Natural killer cell (primary cell): ENCODE measurements at regions not wholly inside any gene's neighbourhood (a gene's known extent, or its start where the extent isn't known, plus 50 kb on each side); places are given as distances from the start of the nearest gene placed in this dataset.

ENCODE experiments used
- ATAC-seq, 3 donors: fragments of 150-1000 bp in 2 of 3; fragments of 200-7000 bp in 1 of 3; cut with Tn5 transposase; 1 replicate in 1 of 3; 2 replicates in 2 of 3; pipeline ENCODE4 v1.10.0; 2021; ENCODE audit warnings: mild to moderate bottlenecking in 2 of 3, moderate library complexity in 2 of 3
- DNase-seq, 2 donors: peaks; one replicate each; pipeline versions ENCODE4 v3.0.0 to v3.0.0-alpha.2; 2013 to 2021; ENCODE audit warnings: mixed read lengths in 1 of 2
- H3K27ac ChIP-seq: one replicate; pipeline ENCODE4 v1.5.1; 2013; ENCODE audit warnings: mild to moderate bottlenecking, low read length
- H3K27me3 ChIP-seq: one replicate; pipeline ENCODE4 v1.6.1; 2013; ENCODE audit warnings: low read length; ENCODE audit not compliant: control insufficient read depth, insufficient read depth
- H3K36me3 ChIP-seq: one replicate; pipeline ENCODE4 v1.6.1; 2013; ENCODE audit warnings: low read length; ENCODE audit not compliant: control insufficient read depth, insufficient read depth
- H3K4me1 ChIP-seq: one replicate; pipeline ENCODE4 v1.6.1; 2013; ENCODE audit warnings: low read length; ENCODE audit not compliant: control insufficient read depth, insufficient read depth
- H3K4me3 ChIP-seq: one replicate; pipeline ENCODE4 v1.5.1; 2013; ENCODE audit warnings: low read length
- H3K9me3 ChIP-seq: one replicate; pipeline ENCODE4 v1.6.1; 2013; ENCODE audit warnings: low read length; ENCODE audit not compliant: control insufficient read depth, insufficient read depth
- H3K27ac Mint-ChIP-seq, 2 donors: one replicate each; pipeline ENCODE4 v1.8.0; 2022; ENCODE audit warnings: mild to moderate bottlenecking in 2 of 2, mixed read lengths in 2 of 2, moderate library complexity in 1 of 2
- H3K27me3 Mint-ChIP-seq, 2 donors: one replicate each; pipeline ENCODE4 v1.8.0; 2022; ENCODE audit warnings: low read depth in 2 of 2, mixed read lengths in 2 of 2
- H3K36me3 Mint-ChIP-seq: one replicate; pipeline ENCODE4 v1.8.0; 2022; ENCODE audit warnings: mixed read lengths
- H3K4me1 Mint-ChIP-seq, 2 donors: one replicate each; pipeline ENCODE4 v1.8.0; 2022; ENCODE audit warnings: mixed read lengths in 2 of 2
- H3K4me3 Mint-ChIP-seq: one replicate; pipeline ENCODE4 v1.8.0; 2022; ENCODE audit warnings: mild to moderate bottlenecking, moderate library complexity, mixed read lengths
- H3K9me3 Mint-ChIP-seq, 2 donors: one replicate each; pipeline ENCODE4 v1.8.0; 2022; ENCODE audit warnings: mixed read lengths in 2 of 2
- WGBS: methylation state at CpG from one replicate; pipeline ENCODE4 v1.1.7; 2013; ENCODE audit warnings: missing lambda C conversion rate; ENCODE audit not compliant: insufficient coverage; 5-methylcytosine and 5-hydroxymethylcytosine counted together
- intact Hi-C: fragments of 100-400 bp; cut with micrococcal nuclease; formaldehyde crosslinking; loops from one replicate; pipeline ENCODE4 v1.14.2; 2022
- TF ChIP-seq, protein P1 (sequence below): fragments of 200-600 bp; IDR thresholded peaks from one replicate; pipeline ENCODE4 v1.8.0; 2022; ENCODE audit warnings: antibody characterized with exemption

GRCh38 chr15:46242935-46243334 lies 608.1 kb downstream of the SQOR start:
- Mint-ChIP-seq H3K9me3 (peaks cover 14% of the 10 kb centered on the region in 2 donors), H3K27ac (no peak overlapping the region), H3K36me3 (no peaks in the 10 kb centered on the region), H3K4me3 (no peak overlapping the region), H3K27me3 (no peaks in the 10 kb centered on the region), H3K4me1 (no peaks in the 10 kb centered on the region)
- 95% methylated on average over 1 of the region's 1 CpG for WGBS
- H3K4me1 ChIP-seq, result no peaks in the 10 kb centered on the region
- ATAC-seq, result no peak
- no peak overlapping the region for H3K4me3 ChIP-seq
- TF ChIP-seq, protein P1, sequence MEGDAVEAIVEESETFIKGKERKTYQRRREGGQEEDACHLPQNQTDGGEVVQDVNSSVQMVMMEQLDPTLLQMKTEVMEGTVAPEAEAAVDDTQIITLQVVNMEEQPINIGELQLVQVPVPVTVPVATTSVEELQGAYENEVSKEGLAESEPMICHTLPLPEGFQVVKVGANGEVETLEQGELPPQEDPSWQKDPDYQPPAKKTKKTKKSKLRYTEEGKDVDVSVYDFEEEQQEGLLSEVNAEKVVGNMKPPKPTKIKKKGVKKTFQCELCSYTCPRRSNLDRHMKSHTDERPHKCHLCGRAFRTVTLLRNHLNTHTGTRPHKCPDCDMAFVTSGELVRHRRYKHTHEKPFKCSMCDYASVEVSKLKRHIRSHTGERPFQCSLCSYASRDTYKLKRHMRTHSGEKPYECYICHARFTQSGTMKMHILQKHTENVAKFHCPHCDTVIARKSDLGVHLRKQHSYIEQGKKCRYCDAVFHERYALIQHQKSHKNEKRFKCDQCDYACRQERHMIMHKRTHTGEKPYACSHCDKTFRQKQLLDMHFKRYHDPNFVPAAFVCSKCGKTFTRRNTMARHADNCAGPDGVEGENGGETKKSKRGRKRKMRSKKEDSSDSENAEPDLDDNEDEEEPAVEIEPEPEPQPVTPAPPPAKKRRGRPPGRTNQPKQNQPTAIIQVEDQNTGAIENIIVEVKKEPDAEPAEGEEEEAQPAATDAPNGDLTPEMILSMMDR, result no peak
- no peak for DNase-seq
- no peak overlapping the region for H3K27ac ChIP-seq
- no peaks in the 10 kb centered on the region for H3K9me3 ChIP-seq
- intact Hi-C loops, result no loop called here
- no peaks in the 10 kb centered on the region for H3K27me3 ChIP-seq
- H3K36me3 ChIP-seq, result no peaks in the 10 kb centered on the region

DNA sequence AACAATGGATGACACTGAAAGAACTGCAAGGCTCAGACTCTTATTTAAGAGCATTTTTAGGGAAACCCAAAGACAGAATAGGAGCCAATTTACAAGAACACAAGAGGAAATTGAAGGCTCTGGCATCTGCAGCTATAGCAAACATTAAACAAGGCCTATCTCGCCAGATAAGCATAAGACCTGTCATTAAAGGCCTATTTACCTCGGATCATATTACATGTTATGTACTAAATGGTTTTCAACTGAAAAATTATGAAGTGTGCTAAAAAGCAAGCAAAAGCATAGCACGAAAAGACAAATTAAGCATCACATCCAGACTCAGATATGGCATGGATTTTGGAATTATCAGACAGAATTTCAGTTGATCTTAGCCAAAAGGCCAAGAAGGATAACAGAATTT lies 617.1 kb downstream of the SQOR start:
- H3K27ac Mint-ChIP-seq, result no peak overlapping the region
- no peaks in the 10 kb centered on the region for H3K27me3 ChIP-seq
- H3K4me3 ChIP-seq, result no peak overlapping the region
- H3K36me3 ChIP-seq, result no peaks in the 10 kb centered on the region
- H3K9me3 Mint-ChIP-seq, result peaks cover 8 to 9% of the 10 kb centered on the region in 2 donors
- no peak overlapping the region for H3K4me3 Mint-ChIP-seq
- H3K27me3 Mint-ChIP-seq, result no peaks in the 10 kb centered on the region
- TF ChIP-seq, protein P1, result no peak
- peaks cover 6% of the 10 kb centered on the region for H3K36me3 Mint-ChIP-seq
- DNase-seq (no peak), ATAC-seq (no peak)
- H3K9me3 ChIP-seq, result no peaks in the 10 kb centered on the region
- H3K4me1 ChIP-seq, result no peaks in the 10 kb centered on the region
- 90% methylated on average over 3 of the region's 3 CpGs for WGBS
- H3K4me1 Mint-ChIP-seq, result no peaks in the 10 kb centered on the region
- H3K27ac ChIP-seq, result no peak overlapping the region
- intact Hi-C loops, result no loop called here

GRCh38 chr15:46258056-46258455 lies 623.2 kb downstream of the SQOR start:
- Mint-ChIP-seq H3K9me3 (peaks cover 4 to 10% of the 10 kb centered on the region in 2 donors), H3K36me3 (no peaks in the 10 kb centered on the region), H3K27ac (no peak overlapping the region), H3K4me3 (no peak overlapping the region), H3K4me1 (no peaks in the 10 kb centered on the region), H3K27me3 (no peaks in the 10 kb centered on the region)
- no peak overlapping the region for H3K27ac ChIP-seq
- no peaks in the 10 kb centered on the region for H3K4me1 ChIP-seq
- intact Hi-C loops, result no loop called here
- H3K27me3 ChIP-seq, result no peaks in the 10 kb centered on the region
- H3K4me3 ChIP-seq, result no peak overlapping the region
- no peak for ATAC-seq
- TF ChIP-seq, protein P1, result no peak
- peaks cover 4% of the 10 kb centered on the region for H3K9me3 ChIP-seq
- WGBS, result 82% methylated on average over 5 of the region's 5 CpGs
- H3K36me3 ChIP-seq, result no peaks in the 10 kb centered on the region
- no peak for DNase-seq

- Mint-ChIP-seq H3K27me3 (no peaks in the 10 kb centered on the region), H3K27ac (no peak overlapping the region), H3K36me3 (no peaks in the 10 kb centered on the region), H3K4me1 (no peaks in the 10 kb centered on the region), H3K9me3 (peaks cover 4 to 10% of the 10 kb centered on the region in 2 donors), H3K4me3 (no peak overlapping the region)
- TF ChIP-seq, protein P1, result no peak
- ATAC-seq (no peak), DNase-seq (no peak)
- no peak overlapping the region for H3K4me3 ChIP-seq
- H3K4me1 ChIP-seq, result no peaks in the 10 kb centered on the region
- no peaks in the 10 kb centered on the region for H3K36me3 ChIP-seq
- no peaks in the 10 kb centered on the region for H3K27me3 ChIP-seq
- WGBS, result 77% methylated on average over 3 of the region's 3 CpGs
- intact Hi-C loops, result no loop called here
- peaks cover 6% of the 10 kb centered on the region for H3K9me3 ChIP-seq
- H3K27ac ChIP-seq, result no peak overlapping the region
Measured at GRCh38 chr15:46260937-46261336, 626.1 kb downstream of the SQOR start.
